ENCODE measurements at regions not wholly inside any gene's neighbourhood (a gene's known extent, or its start where the extent isn't known, plus 50 kb on each side); places are given as distances from the start of the nearest gene placed in this dataset.

GRCh38 chr2:51971136-51971535, 939.2 kb upstream of the NRXN1 start:
- Mint-ChIP-seq H3K9me3 (peaks cover 2% of the 10 kb centered on the region), H3K27ac (no peak overlapping the region), H3K4me1 (no peaks in the 10 kb centered on the region), H3K36me3 (ENCODE audit: low read depth) (no peaks in the 10 kb centered on the region), H3K4me3 (no peak overlapping the region), H3K27me3 (ENCODE audit: insufficient read depth) (no peaks in the 10 kb centered on the region)
- H3K9me3 ChIP-seq (ENCODE audit: control insufficient read depth, low read length), result no peaks in the 10 kb centered on the region
- H3K36me3 ChIP-seq (ENCODE audit: control insufficient read depth, insufficient read depth, low read length), result no peaks in the 10 kb centered on the region
- 85% methylated on average over 1 of the region's 1 CpG; no CpG with 5 or more reads in 1 of the 2 experiments for WGBS, 2 experiments (ENCODE audit: insufficient coverage in 1 of 2, insufficient read length in 1 of 2)
- H3K27ac ChIP-seq (ENCODE audit: low read depth, low read length), result no peak overlapping the region
- no peaks in the 10 kb centered on the region for H3K27me3 ChIP-seq (ENCODE audit: control insufficient read depth, insufficient read depth, low read length, poor library complexity, severe bottlenecking)
- DNase-seq, result no peak
- no peak overlapping the region for H3K9ac ChIP-seq (ENCODE audit: extremely low read depth, low read length, poor library complexity, severe bottlenecking)
- no peak overlapping the region for H3K4me3 ChIP-seq (ENCODE audit: low read length)
- H3K4me1 ChIP-seq (ENCODE audit: control insufficient read depth, insufficient read depth, low read length), result no peaks in the 10 kb centered on the region
- no peak for TF ChIP-seq CTCF (conservative IDR thresholded peaks at IDR 0.05)

GRCh38 chr2:51969347-51969746, 937.4 kb upstream of the NRXN1 start:
- Histone ChIP-seq H3K9ac (ENCODE audit: extremely low read depth, low read length, poor library complexity, severe bottlenecking) (no peak overlapping the region), H3K36me3 (ENCODE audit: control insufficient read depth, insufficient read depth, low read length) (no peaks in the 10 kb centered on the region), H3K4me1 (ENCODE audit: control insufficient read depth, insufficient read depth, low read length) (no peaks in the 10 kb centered on the region), H3K4me3 (ENCODE audit: low read length) (no peak overlapping the region), H3K27me3 (ENCODE audit: control insufficient read depth, insufficient read depth, low read length, poor library complexity, severe bottlenecking) (no peaks in the 10 kb centered on the region), H3K27ac (ENCODE audit: low read depth, low read length) (no peak overlapping the region), H3K9me3 (ENCODE audit: control insufficient read depth, low read length) (no peaks in the 10 kb centered on the region)
- Mint-ChIP-seq H3K36me3 (ENCODE audit: low read depth) (no peaks in the 10 kb centered on the region), H3K4me1 (no peaks in the 10 kb centered on the region), H3K27ac (no peak overlapping the region), H3K9me3 (peaks cover 2% of the 10 kb centered on the region), H3K27me3 (ENCODE audit: insufficient read depth) (no peaks in the 10 kb centered on the region), H3K4me3 (no peak overlapping the region)
- WGBS, 2 experiments (ENCODE audit: insufficient coverage in 1 of 2, insufficient read length in 1 of 2), result 20 to 57% methylated on average over 1 of the region's 1 CpG
- TF ChIP-seq CTCF (conservative IDR thresholded peaks at IDR 0.05), result no peak
- DNase-seq, result no peak

DNA sequence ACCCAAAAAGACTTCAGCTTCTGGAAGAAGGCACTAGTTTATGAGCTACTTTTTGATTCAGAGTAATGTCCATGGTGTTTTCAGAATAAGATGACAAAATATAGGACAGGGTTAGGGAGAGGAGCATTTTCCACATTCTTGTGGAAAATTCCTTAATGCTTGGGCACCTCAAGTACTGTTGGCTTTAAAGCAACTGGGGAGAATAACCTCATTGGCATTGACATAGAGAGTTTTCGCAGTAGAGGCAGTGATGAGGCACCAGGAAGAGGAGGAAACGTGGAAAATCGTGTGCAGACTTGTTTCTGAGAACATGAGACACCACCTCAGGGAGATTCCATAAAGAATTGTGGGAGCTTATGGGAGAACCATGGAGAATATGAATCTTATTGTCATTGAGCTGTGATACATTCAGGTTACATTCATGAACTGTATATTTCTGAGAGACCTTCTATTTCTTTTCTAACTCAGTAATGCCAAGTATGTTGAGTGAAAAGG, 929.0 kb upstream of the NRXN1 start:
- no peaks in the 10 kb centered on the region for H3K36me3 Mint-ChIP-seq (ENCODE audit: low read depth)
- WGBS, 2 experiments (ENCODE audit: insufficient coverage in 1 of 2, insufficient read length in 1 of 2), result 90 to 98% methylated on average over 3 of the region's 3 CpGs
- Histone ChIP-seq H3K36me3 (ENCODE audit: control insufficient read depth, insufficient read depth, low read length) (no peaks in the 10 kb centered on the region), H3K27me3 (ENCODE audit: control insufficient read depth, insufficient read depth, low read length, poor library complexity, severe bottlenecking) (no peaks in the 10 kb centered on the region), H3K27ac (ENCODE audit: low read depth, low read length) (no peak overlapping the region), H3K9ac (ENCODE audit: extremely low read depth, low read length, poor library complexity, severe bottlenecking) (no peak overlapping the region), H3K4me1 (ENCODE audit: control insufficient read depth, insufficient read depth, low read length) (no peaks in the 10 kb centered on the region), H3K4me3 (ENCODE audit: low read length) (no peak overlapping the region), H3K9me3 (ENCODE audit: control insufficient read depth, low read length) (no peaks in the 10 kb centered on the region)
- H3K4me1 Mint-ChIP-seq, result no peaks in the 10 kb centered on the region
- no peak overlapping the region for H3K4me3 Mint-ChIP-seq
- H3K27me3 Mint-ChIP-seq (ENCODE audit: insufficient read depth), result no peaks in the 10 kb centered on the region
- no peaks in the 10 kb centered on the region for H3K9me3 Mint-ChIP-seq
- no peak for DNase-seq
- TF ChIP-seq CTCF (conservative IDR thresholded peaks at IDR 0.05), result no peak
- H3K27ac Mint-ChIP-seq, result no peak overlapping the region
